ENCODE measurements at regions not wholly inside any gene's neighbourhood (a gene's known extent, or its start where the extent isn't known, plus 50 kb on each side); places are given as distances from the start of the nearest gene placed in this dataset.

- TF ChIP-seq, protein P1, sequence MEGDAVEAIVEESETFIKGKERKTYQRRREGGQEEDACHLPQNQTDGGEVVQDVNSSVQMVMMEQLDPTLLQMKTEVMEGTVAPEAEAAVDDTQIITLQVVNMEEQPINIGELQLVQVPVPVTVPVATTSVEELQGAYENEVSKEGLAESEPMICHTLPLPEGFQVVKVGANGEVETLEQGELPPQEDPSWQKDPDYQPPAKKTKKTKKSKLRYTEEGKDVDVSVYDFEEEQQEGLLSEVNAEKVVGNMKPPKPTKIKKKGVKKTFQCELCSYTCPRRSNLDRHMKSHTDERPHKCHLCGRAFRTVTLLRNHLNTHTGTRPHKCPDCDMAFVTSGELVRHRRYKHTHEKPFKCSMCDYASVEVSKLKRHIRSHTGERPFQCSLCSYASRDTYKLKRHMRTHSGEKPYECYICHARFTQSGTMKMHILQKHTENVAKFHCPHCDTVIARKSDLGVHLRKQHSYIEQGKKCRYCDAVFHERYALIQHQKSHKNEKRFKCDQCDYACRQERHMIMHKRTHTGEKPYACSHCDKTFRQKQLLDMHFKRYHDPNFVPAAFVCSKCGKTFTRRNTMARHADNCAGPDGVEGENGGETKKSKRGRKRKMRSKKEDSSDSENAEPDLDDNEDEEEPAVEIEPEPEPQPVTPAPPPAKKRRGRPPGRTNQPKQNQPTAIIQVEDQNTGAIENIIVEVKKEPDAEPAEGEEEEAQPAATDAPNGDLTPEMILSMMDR (IDR thresholded peaks at IDR 0.05; ENCODE audit: control extremely low read depth in 1 of 3, insufficient read depth in 1 of 3, low read depth in 1 of 3, low read length in 3 of 3), result no peak
- TF ChIP-seq, protein P2, sequence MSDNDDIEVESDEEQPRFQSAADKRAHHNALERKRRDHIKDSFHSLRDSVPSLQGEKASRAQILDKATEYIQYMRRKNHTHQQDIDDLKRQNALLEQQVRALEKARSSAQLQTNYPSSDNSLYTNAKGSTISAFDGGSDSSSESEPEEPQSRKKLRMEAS (IDR thresholded peaks at IDR 0.05), result no peak
- no peak for TF ChIP-seq KDM1A (IDR thresholded peaks at IDR 0.05; ENCODE audit: borderline replicate concordance, low read length)
- TF ChIP-seq RFX5 (IDR thresholded peaks at IDR 0.05; ENCODE audit: borderline replicate concordance, low read depth, low read length), result no peak
- TF ChIP-seq POLR2A (IDR thresholded peaks at IDR 0.05; ENCODE audit: control extremely low read depth in 1 of 2, low read depth in 2 of 2, low read length in 2 of 2), result no peak
- no peak for TF ChIP-seq TAF1 (IDR thresholded peaks at IDR 0.05; ENCODE audit: low read depth, low read length)
- no peak for TF ChIP-seq SUZ12 (IDR thresholded peaks at IDR 0.05; ENCODE audit: low read length)
- TF ChIP-seq CEBPB (IDR thresholded peaks at IDR 0.05; ENCODE audit: low read depth, low read length), result no peak
- no peak for TF ChIP-seq SP1 (IDR thresholded peaks at IDR 0.05; ENCODE audit: low read depth, low read length)
- no peak for TF ChIP-seq POLR2AphosphoS5 (IDR thresholded peaks at IDR 0.05; ENCODE audit: low read depth, low read length)
- TF ChIP-seq, protein P3, sequence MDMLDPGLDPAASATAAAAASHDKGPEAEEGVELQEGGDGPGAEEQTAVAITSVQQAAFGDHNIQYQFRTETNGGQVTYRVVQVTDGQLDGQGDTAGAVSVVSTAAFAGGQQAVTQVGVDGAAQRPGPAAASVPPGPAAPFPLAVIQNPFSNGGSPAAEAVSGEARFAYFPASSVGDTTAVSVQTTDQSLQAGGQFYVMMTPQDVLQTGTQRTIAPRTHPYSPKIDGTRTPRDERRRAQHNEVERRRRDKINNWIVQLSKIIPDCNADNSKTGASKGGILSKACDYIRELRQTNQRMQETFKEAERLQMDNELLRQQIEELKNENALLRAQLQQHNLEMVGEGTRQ (IDR thresholded peaks at IDR 0.05; ENCODE audit: low read length), result no peak
- TF ChIP-seq EZH2 (IDR thresholded peaks at IDR 0.05; ENCODE audit: low read depth, low read length, severe bottlenecking), result no peak
- TF ChIP-seq SRF (IDR thresholded peaks at IDR 0.05; ENCODE audit: low read depth, low read length), result no peak
- no peak for TF ChIP-seq ATF2 (IDR thresholded peaks at IDR 0.05; ENCODE audit: low read length)
Observed at GRCh38 chr13:79051472-79051871, 354.6 kb downstream of the RBM26 start.

Measured in H1 (cell line).